ENCODE measurements at regions not wholly inside any gene's neighbourhood (a gene's known extent, or its start where the extent isn't known, plus 50 kb on each side); places are given as distances from the start of the nearest gene placed in this dataset.

- no peak for TF ChIP-seq POLR2A (IDR thresholded peaks at IDR 0.05; ENCODE audit: low read depth, low read length)
- no peak for TF ChIP-seq EZH2 (IDR thresholded peaks at IDR 0.05; ENCODE audit: borderline replicate concordance, low read depth, low read length, severe bottlenecking)
- TF ChIP-seq CTCF (IDR thresholded peaks at IDR 0.05; ENCODE audit: extremely low read depth in 1 of 2, insufficient read depth in 1 of 2, low read depth in 1 of 2, low read length in 2 of 2): no peak
- no peak for TF ChIP-seq GATA2 (IDR thresholded peaks at IDR 0.05; ENCODE audit: insufficient read depth, insufficient read length, low read depth, low read length)
- no peak for TF ChIP-seq MAX (IDR thresholded peaks at IDR 0.05; ENCODE audit: insufficient read depth, insufficient read length)
Observed at GRCh38 chr10:36676756-36677430, 448.5 kb upstream of the ANKRD30A start.

Data from endothelial cell of umbilical vein (primary cell).